Heart left ventricle (tissue), 16 donors: ENCODE measurements at regions not wholly inside any gene's neighbourhood (a gene's known extent, or its start where the extent isn't known, plus 50 kb on each side); places are given as distances from the start of the nearest gene placed in this dataset.

Experiments used
- ATAC-seq, 4 donors: fragments of 200-7000 bp; cut with Tn5 transposase; one replicate each; pipeline ENCODE4 v1.9.1; 2020 to 2022; ENCODE audit warnings: moderate library complexity in 4 of 4, mild to moderate bottlenecking in 3 of 4, moderate number of reproducible peaks in 1 of 4
- DNase-seq, 5 donors: peaks; one replicate each; pipeline ENCODE4 v3.0.0-alpha.2; 2020
- H3K27ac ChIP-seq, 12 donors: fragments of 200-600 bp; sonication (generic) in 4 of 12; one replicate each; pipeline versions ENCODE4 v1.5.0 to v1.8.0; 2016 to 2022; ENCODE audit warnings: mild to moderate bottlenecking in 2 of 12
- H3K27me3 ChIP-seq, 9 donors: fragments of 200-600 bp; sonication (generic) in 2 of 9; one replicate each; pipeline versions ENCODE4 v1.5.1 to v1.8.0; 2016 to 2022; ENCODE audit warnings: mild to moderate bottlenecking in 3 of 9
- H3K36me3 ChIP-seq, 9 donors: fragments of 200-600 bp; sonication (generic) in 2 of 9; one replicate each; pipeline versions ENCODE4 v1.5.0 to v1.8.0; 2018 to 2022; ENCODE audit warnings: mild to moderate bottlenecking in 2 of 9
- H3K4me1 ChIP-seq, 12 donors: fragments of 200-600 bp; sonication (generic) in 4 of 12; one replicate each; pipeline versions ENCODE4 v1.5.0 to v1.8.0; 2016 to 2022; ENCODE audit warnings: mild to moderate bottlenecking in 3 of 12
- H3K4me3 ChIP-seq, 12 donors: fragments of 200-600 bp; sonication (generic) in 4 of 12; one replicate each; pipeline versions ENCODE4 v1.5.0 to v1.8.0; 2017 to 2022; ENCODE audit warnings: mild to moderate bottlenecking in 9 of 12, moderate library complexity in 4 of 12
- H3K9me3 ChIP-seq, 12 donors: fragments of 200-600 bp; sonication (generic) in 4 of 12; one replicate each; pipeline versions ENCODE4 v1.5.0 to v1.8.0; 2016 to 2022; ENCODE audit warnings: mild to moderate bottlenecking in 1 of 12
- POLR2A ChIP-seq, 2 donors: fragments of 450-650 bp; IDR thresholded peaks; one replicate each; pipeline ENCODE4 v1.6.1; 2017; ENCODE audit warnings: antibody characterized with exemption in 2 of 2, mild to moderate bottlenecking in 2 of 2, moderate library complexity in 2 of 2
- WGBS, 4 donors: extraction: QIAGEN DNeasy Blood & Tissue Kit in 2 of 4; methylation state at CpG; one replicate each; pipeline versions ENCODE4 v1.1.5 to v1.1.7; 2013 to 2018; 5-methylcytosine and 5-hydroxymethylcytosine counted together
- intact Hi-C, 10 donors: fragments of 100-400 bp; cut with DNase I; formaldehyde crosslinking; loops; one replicate each; pipeline versions ENCODE4 v1.11.1 to v1.14.2; 2022
- TF ChIP-seq, protein P1 (sequence below), 12 donors: fragments of 200-600 bp; sonication (generic) in 4 of 12; IDR thresholded peaks; one replicate each; pipeline versions ENCODE4 v1.5.0 to v1.8.0; 2018 to 2022; ENCODE audit warnings: antibody characterized with exemption in 12 of 12, mild to moderate bottlenecking in 5 of 12
- donor health status: ischemic (EF 13 %, LVEDD 7.1; RV severe dilation, severe dysfunction).
- donor health status: healthy with polysubstance abuse.
- donor health status: DM: no; HTN: yes; CAD: no.
- donor health status: DM: no; HTN: no; CAD: no.
- donor health status: ischemic (EF 25% LVEDD 6.9; RV normal size, moderate dysfunction).
- donor health status: ischemic (EF 25% LVEDD 5.7; RV mildly dilated, moderate dysfunction).
- donor health status: healthy.
- donor health status: DM: yes; HTN: yes; CAD: no.
- donor health status: ischemic (EF 35%, LVEDD 5.7; RV mildly dilated, moderate dysfunction).
- donor health status: nonischemic (EF 11% LVEDD 7.7; RV severe dilation, severe dysfunction).
- donor health status: DM: yes; HTN: yes; CAD: no.
- donor health status: PGD.
- donor health status: ischemic (EF 29% LVEDD 5.4; RV normal size, mild dysfunction).
- donor health status: nonischemic (EF 23%, LVEDD 6.1; RV moderate dilation, normal function).

DNA sequence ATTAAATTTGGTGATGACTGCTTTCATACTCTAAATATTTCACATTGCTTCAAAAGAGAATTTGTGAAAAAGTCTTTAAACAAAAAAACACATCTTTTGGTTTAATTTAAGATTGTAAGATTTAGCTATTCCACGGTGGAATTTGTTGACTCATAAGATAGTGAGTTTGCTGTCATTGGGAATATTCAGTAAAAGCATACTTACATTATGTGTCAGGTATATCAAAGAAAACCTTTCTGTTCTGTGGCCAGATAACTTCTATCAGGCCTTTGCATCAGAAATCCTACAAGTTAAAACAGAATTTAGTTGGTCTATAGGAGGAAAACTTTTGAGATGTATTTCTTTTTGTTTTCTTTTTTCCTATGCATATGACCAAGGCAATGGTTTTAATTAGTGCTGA, 148.8 kb upstream of the E2F7 start:
- Histone ChIP-seq H3K36me3 (no peaks in the 10 kb centered on the region), H3K4me3 (no peak overlapping the region), H3K27me3 (no peaks in the 10 kb centered on the region), H3K27ac (no peak overlapping the region), H3K4me1 (peaks cover 0 to 14% (median 4%) of the 10 kb centered on the region in 12 donors), H3K9me3 (peaks cover 0 to 16% (median 6%) of the 10 kb centered on the region in 12 donors)
- ATAC-seq (no peak), DNase-seq (no peak)
- intact Hi-C loops: no loop called here
- WGBS, 4 donors: 74 to 90% (median 80%) methylated on average over 1 of the region's 1 CpG
- TF ChIP-seq POLR2A (IDR thresholded peaks at IDR 0.05): no peak

DNA sequence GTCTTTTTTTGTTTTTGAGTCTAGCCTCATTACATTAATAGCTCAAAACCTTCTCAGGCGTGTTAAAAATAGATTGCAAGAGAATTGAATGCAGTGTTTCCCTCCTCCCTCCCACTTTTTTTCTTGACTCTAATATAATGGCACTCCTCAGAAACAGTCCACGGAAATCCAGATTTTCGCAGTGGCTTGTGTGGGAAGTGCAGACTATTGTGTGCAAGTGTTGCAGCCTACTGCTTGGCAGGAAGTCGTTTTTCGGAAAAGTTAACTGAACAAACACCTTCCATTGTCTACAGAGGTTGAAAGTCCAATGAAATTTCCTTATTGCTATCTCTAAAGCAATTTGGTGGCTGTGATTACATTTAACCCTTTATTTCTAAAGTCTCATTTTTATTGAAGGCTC, 147.9 kb upstream of the E2F7 start:
- no peaks in the 10 kb centered on the region for H3K36me3 ChIP-seq
- peaks cover 0 to 16% (median 6%) of the 10 kb centered on the region in 12 donors for H3K9me3 ChIP-seq
- intact Hi-C loops: no loop called here
- no peaks in the 10 kb centered on the region for H3K27me3 ChIP-seq
- no peak overlapping the region for H3K4me3 ChIP-seq
- H3K27ac ChIP-seq: peak overlapping the region in 1 of 12 donors; percentile 28
- WGBS, 4 donors: 21 to 29% (median 22%) methylated on average over 5 of the region's 5 CpGs
- TF ChIP-seq, protein P1, sequence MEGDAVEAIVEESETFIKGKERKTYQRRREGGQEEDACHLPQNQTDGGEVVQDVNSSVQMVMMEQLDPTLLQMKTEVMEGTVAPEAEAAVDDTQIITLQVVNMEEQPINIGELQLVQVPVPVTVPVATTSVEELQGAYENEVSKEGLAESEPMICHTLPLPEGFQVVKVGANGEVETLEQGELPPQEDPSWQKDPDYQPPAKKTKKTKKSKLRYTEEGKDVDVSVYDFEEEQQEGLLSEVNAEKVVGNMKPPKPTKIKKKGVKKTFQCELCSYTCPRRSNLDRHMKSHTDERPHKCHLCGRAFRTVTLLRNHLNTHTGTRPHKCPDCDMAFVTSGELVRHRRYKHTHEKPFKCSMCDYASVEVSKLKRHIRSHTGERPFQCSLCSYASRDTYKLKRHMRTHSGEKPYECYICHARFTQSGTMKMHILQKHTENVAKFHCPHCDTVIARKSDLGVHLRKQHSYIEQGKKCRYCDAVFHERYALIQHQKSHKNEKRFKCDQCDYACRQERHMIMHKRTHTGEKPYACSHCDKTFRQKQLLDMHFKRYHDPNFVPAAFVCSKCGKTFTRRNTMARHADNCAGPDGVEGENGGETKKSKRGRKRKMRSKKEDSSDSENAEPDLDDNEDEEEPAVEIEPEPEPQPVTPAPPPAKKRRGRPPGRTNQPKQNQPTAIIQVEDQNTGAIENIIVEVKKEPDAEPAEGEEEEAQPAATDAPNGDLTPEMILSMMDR (IDR thresholded peaks at IDR 0.05): peak in 2 of 12 donors; percentile 11 to 17
- no peak for TF ChIP-seq POLR2A (IDR thresholded peaks at IDR 0.05)
- ATAC-seq (peak; percentile 72 to 98 (median 82)), DNase-seq (peak in 3 of 5 donors; percentile 24 to 51 (median 43))
- peaks cover 0 to 14% (median 4%) of the 10 kb centered on the region in 12 donors for H3K4me1 ChIP-seq

DNA sequence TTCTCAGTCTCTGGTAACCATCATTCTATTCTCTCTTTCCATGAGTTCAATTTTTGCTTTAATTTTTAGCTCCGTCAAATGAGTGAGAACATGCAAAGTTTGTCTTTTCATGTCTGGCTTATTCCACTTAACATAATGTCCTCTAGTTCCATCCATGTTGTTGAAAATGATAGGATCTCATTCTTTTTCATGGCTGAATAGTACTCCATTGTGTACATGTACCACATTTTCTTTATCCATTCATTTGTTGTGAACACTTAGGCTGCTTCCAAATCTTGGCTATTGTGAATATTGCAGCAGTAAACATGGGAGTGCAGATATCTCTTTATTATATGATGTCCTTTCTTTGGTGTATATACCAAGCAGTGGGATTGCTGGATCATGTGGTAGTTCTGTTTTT, 145.4 kb upstream of the E2F7 start:
- no peak overlapping the region for H3K4me3 ChIP-seq
- H3K27ac ChIP-seq: no peak overlapping the region
- peaks cover 0 to 14% (median 4%) of the 10 kb centered on the region in 12 donors for H3K4me1 ChIP-seq
- intact Hi-C loops: no loop called here
- 98 to 99% (median 98%) methylated on average over 1 of the region's 1 CpG for WGBS, 4 donors
- DNase-seq (no peak), ATAC-seq (no peak)
- H3K36me3 ChIP-seq: no peaks in the 10 kb centered on the region
- TF ChIP-seq, protein P1 (IDR thresholded peaks at IDR 0.05): no peak
- TF ChIP-seq POLR2A (IDR thresholded peaks at IDR 0.05): no peak
- no peaks in the 10 kb centered on the region for H3K27me3 ChIP-seq
- peaks cover 0 to 16% (median 6%) of the 10 kb centered on the region in 12 donors for H3K9me3 ChIP-seq

DNA sequence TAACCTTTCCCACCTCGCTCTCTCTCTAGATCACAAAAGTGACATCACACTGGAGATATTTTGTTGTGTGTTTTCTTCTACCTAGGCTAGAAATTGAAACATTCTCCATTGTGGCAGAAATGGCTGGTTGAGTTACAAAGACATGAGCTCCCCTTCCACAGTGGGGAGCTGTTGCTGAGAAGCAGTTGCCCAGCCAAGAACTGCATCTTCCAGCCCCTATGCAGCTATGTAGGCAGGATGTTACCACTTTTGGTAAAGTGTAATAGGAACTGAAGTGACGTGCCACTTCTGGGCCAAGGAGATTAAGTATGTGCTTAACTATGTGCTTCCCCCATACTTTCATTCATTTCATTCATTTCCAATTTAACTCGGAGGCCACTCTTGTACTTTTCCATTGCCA, 138.7 kb upstream of the E2F7 start:
- DNase-seq: no peak
- WGBS, 4 donors: 62 to 73% (median 69%) methylated on average over 3 of the region's 3 CpGs
- Histone ChIP-seq H3K27me3 (no peaks in the 10 kb centered on the region), H3K4me1 (no peaks in the 10 kb centered on the region), H3K36me3 (no peaks in the 10 kb centered on the region), H3K27ac (no peak overlapping the region), H3K4me3 (no peak overlapping the region), H3K9me3 (peaks cover 0 to under 1% (median 0%) of the 10 kb centered on the region in 12 donors)
- intact Hi-C loops: no loop called here
- peak in 1 of 4 donors; percentile 36 for ATAC-seq
- no peak for TF ChIP-seq POLR2A (IDR thresholded peaks at IDR 0.05)
- TF ChIP-seq, protein P1 (IDR thresholded peaks at IDR 0.05): peak in 2 of 12 donors; percentile 15 to 29

DNA sequence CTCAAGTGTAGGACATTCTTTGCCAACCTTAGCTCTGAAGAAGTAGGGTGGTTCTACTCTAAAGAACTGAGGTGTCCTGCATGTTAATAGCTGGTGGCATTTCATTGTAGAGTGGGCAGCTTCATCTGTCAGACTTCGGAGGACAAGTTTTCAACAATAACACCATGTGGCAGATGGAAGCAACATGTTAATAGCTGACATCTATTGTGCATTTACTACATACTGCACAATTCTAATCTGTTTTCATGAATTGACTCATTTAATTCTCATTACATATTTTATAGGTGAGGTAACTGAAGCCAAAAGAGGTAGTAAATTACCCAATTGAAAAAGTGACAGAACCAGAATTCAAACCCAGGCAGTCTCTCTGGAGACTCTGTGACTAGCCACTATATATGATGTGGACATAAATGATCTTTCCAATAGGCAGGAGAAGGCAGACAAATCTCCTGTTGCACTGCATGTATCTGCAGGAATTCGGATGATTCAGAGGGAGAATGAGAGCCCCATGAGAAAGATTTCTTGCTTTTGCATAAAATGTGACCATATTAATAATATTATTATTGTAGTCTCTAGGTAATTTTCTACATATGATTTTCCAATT, 137.2 kb upstream of the E2F7 start:
- Histone ChIP-seq H3K27me3 (no peaks in the 10 kb centered on the region), H3K27ac (no peak overlapping the region), H3K4me3 (no peak overlapping the region), H3K36me3 (no peaks in the 10 kb centered on the region), H3K9me3 (peaks cover 0 to 12% (median 2%) of the 10 kb centered on the region in 12 donors), H3K4me1 (no peaks in the 10 kb centered on the region)
- intact Hi-C loops: no loop called here
- WGBS, 4 donors: 71 to 83% (median 77%) methylated on average over 2 of the region's 2 CpGs
- no peak for TF ChIP-seq POLR2A (IDR thresholded peaks at IDR 0.05)
- TF ChIP-seq, protein P1 (IDR thresholded peaks at IDR 0.05): no peak
- ATAC-seq (no peak), DNase-seq (no peak)
